Heart left ventricle (tissue), 13 donors: ENCODE measurements at regions not wholly inside any gene's neighbourhood (a gene's known extent, or its start where the extent isn't known, plus 50 kb on each side); places are given as distances from the start of the nearest gene placed in this dataset.

ENCODE experiments used
- CTCF ChIP-seq, 12 donors: fragments of 200-600 bp; sonication (generic) in 4 of 12; IDR thresholded peaks; one replicate each; pipeline versions ENCODE4 v1.5.0 to v1.8.0; 2018 to 2022; ENCODE audit warnings: antibody characterized with exemption in 12 of 12, mild to moderate bottlenecking in 5 of 12
- POLR2A ChIP-seq, 2 donors: fragments of 450-650 bp; IDR thresholded peaks; one replicate each; pipeline ENCODE4 v1.6.1; 2017; ENCODE audit warnings: antibody characterized with exemption in 2 of 2, mild to moderate bottlenecking in 2 of 2, moderate library complexity in 2 of 2
- donor health status: ischemic (EF 13 %, LVEDD 7.1; RV severe dilation, severe dysfunction).
- donor health status: DM: no; HTN: yes; CAD: no.
- donor health status: DM: no; HTN: no; CAD: no.
- donor health status: ischemic (EF 25% LVEDD 6.9; RV normal size, moderate dysfunction).
- donor health status: ischemic (EF 25% LVEDD 5.7; RV mildly dilated, moderate dysfunction).
- donor health status: ischemic (EF 35%, LVEDD 5.7; RV mildly dilated, moderate dysfunction).
- donor health status: nonischemic (EF 11% LVEDD 7.7; RV severe dilation, severe dysfunction).
- donor health status: DM: yes; HTN: yes; CAD: no.
- donor health status: PGD.
- donor health status: ischemic (EF 29% LVEDD 5.4; RV normal size, mild dysfunction).
- donor health status: nonischemic (EF 23%, LVEDD 6.1; RV moderate dilation, normal function).

- TF ChIP-seq CTCF (IDR thresholded peaks at IDR 0.05) (no peak), POLR2A (IDR thresholded peaks at IDR 0.05) (no peak)
These were observed 57.6 kb upstream of the SOX9 start for GRCh38 chr17:72063262-72063661.
